ENCODE measurements at regions not wholly inside any gene's neighbourhood (a gene's known extent, or its start where the extent isn't known, plus 50 kb on each side); places are given as distances from the start of the nearest gene placed in this dataset.
"Not testable (repeated sequence)": the region's sequence is repeated elsewhere in the genome, so short reads cannot be mapped to it uniquely, and the experiment has no call there.

GRCh38 chr4:148735432-148736155 lies 293.4 kb upstream of the NR3C2 start:
- no peak for DNase-seq

DNA sequence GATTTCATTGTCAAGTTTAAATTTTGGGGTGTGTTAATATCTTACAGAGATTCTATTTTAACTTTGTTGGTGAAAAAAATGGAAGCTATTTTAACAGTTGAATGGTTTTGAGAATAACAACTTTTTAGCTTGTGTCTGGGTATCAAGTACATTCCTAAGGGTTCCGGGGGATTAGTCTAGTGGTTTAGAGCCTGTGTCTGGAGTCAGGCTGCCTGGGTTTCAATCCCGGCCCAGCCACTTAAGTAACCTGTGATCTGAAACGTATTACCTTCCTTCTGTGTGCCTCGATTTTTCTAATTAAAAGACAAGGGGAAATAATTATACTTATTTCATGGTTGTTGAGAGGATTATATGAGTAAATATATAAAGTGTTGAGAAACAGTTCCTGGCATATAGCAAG lies 288.6 kb upstream of the NR3C2 start:
- no peak for DNase-seq

- DNase-seq, result no peak
Measured at GRCh38 chr4:148730082-148730640, 287.9 kb upstream of the NR3C2 start.

GRCh38 chr4:148717988-148718387 lies 275.8 kb upstream of the NR3C2 start:
- no peak for DNase-seq

DNA sequence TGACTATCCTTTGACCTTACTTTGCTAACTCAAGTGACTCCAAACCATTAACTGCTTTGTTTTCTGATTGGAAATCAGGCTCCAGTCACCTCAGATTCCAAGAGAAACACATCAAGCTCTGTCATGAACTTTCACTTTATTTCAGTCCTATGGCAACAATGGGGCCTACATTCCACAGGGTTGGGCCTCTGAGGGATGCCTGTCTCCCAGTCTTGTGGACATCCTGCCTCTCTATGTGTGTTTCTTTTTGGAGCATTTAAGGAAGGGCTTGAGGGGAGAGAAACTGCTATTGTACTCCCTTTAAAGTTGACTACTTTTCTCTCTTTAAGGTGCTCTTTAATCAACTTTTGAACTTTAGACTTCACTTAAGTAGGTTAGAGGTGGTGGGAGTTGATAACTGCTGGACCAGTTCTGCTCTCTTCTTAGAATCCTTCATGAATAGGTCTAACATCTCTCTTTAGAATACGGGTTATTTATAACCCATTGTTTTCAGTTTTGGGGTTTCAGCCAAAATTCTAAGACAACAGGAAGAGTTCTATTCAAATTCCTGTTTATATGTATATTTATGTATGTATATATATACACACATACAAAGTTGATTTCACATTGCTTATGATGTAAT lies 274.3 kb upstream of the NR3C2 start:
- no peak for DNase-seq

DNA sequence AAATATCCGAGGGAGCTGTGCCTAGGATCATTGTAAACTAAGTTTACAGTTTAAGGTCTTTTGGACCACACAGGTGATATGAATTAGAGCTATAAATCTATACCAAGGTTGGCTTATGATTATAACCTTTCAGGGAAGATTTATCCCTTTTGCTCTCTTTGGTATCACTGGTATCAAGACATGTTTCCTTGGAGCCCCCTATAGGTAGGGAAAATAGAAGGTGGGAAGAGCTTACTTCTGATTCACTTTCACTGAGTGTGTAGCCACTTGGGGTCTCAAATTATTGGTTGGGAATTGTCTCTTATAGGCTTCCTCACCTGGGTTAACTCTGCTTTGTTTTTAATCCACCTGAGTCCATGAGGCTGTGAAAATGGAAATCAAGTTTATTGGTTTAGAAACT lies 262.1 kb upstream of the NR3C2 start:
- no peak for DNase-seq

GRCh38 chr4:148694702-148695101 lies 252.5 kb upstream of the NR3C2 start:
- no peak for DNase-seq

DNA sequence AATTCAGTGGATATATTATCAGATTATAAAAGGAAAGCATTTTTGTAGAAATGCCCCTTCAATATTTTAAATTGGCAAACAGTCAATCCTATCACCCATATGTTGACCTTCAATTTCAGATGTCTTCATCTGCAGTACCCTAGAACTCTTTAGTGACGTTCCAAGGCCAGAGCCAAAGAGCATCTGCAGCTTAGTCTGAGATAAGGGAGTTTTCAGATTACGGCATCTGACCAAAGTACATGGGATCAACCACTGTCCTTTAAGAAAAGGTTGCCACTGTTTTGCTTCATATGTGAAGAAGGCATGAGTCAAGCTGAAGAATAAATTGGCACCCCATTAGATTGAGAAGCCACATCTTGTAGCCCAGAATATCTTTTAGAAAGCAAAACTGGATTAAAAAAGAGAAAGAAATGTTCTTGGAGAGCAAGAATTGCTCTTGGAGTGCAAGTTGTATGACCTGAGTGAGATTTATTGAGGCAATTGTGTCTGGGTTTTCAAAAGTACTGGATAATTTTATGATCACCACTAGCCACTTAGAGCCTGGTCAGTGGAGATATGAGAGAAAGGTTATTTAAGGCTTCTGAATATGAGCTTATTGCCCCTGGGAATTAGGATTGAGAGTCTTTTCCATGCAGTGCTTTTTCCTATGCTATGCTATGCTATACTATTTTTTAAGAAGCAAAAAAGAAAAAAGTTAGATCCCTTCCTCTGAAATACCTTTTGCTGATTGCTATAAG lies 251.9 kb upstream of the NR3C2 start:
- no peak for DNase-seq

- DNase-seq, result no peak
Measured at GRCh38 chr4:148692242-148692641, 250.0 kb upstream of the NR3C2 start.

DNA sequence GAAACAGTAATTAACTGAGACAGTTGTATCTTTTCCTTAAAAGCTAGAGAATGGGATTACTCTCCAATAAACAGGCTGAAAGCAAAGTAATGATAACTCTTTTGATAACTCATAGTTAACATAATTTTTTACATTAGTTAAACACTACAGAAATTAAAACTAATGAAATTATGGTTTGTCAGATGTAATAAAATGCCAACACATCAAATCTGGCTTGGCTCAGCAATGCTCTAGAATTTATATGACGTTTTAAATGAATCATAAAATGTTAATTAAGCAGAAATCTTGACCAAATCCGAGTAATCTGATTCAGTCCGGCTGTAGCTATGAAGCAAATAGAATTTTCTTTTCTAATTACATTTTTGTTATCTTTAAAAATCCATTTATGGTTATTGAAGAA lies 244.2 kb upstream of the NR3C2 start:
- DNase-seq, result no peak

- no peak for DNase-seq
Measured at GRCh38 chr4:148684638-148685037, 242.4 kb upstream of the NR3C2 start.

GRCh38 chr4:148680884-148681283 lies 238.7 kb upstream of the NR3C2 start:
- no peak for DNase-seq

DNA sequence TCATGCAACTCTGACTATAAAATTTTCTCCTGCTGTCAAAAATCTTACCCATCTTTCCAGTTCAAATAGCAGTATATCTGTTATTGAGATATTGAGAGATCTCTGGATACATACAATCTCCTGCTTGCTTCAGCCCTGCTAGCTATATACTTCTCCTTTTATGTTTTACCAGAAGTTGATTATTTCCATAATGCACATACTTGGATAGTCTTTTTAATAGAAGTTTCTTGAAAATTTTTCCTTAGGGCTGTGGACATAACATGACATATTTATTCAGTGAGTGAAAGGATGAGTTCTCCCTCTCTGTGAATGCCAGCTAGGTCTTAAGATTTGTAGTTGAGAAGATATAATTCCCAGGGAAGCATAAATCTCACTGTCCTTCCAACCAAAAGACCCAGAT lies 234.1 kb upstream of the NR3C2 start:
- no peak for DNase-seq

DNA sequence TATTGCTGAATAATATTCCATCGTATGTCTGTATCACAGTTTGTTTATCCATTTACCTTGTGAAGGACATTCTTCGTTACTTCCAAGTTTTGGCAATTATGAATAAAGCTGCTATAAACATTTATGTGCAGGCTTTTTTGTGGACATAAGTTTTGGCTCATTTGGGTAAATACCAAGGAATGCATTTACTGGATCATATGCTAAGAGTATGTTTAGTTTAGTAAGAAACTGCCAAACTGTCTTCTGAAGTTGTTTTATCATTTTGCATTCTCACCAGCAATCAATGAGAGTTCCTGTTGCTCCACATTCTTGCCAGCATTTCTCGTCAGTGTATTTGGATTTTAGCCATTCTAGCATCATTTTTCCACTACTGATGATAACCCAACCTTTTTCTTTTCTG lies 232.7 kb upstream of the NR3C2 start:
- DNase-seq, result no peak

- no peak for DNase-seq
Measured at GRCh38 chr4:148664636-148665035, 222.4 kb upstream of the NR3C2 start.

DNA sequence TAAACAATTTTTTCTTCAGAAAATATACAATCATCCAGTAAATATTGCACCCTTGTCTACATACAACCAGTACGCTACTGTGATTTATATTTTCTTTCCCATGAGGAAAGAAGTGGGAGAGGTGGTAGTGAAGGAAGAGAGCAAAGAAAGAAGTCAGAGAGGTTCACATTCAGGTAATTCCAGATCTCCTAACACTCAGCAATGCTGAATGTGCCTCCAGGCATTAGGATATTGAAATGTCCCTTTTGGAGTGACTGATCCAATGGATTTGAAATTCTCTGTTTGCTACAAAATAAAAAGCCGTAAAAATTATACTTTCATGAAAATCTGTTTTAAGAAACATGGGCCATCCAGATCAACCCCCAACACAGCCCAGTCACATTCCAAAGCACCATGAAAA lies 211.9 kb upstream of the NR3C2 start:
- no peak for DNase-seq

DNA sequence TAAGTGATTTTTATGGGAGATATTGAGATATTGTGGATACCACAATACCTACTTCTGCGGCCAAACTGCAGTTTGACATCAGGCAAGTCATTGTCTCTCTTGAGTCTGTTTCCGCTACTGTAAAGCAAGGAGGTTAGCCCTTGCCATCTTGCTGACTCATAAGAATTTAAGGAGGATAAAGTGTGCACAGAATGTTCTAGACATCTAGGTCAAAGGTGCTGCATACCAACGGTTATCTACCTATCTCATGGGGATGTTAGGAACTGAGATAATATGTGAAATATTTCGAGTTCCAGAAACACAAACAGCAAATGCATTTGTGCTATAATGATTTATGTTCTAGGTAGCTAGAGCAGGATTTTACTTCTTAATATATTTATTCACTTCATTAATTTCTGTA lies 211.5 kb upstream of the NR3C2 start:
- DNase-seq, result no peak

DNA sequence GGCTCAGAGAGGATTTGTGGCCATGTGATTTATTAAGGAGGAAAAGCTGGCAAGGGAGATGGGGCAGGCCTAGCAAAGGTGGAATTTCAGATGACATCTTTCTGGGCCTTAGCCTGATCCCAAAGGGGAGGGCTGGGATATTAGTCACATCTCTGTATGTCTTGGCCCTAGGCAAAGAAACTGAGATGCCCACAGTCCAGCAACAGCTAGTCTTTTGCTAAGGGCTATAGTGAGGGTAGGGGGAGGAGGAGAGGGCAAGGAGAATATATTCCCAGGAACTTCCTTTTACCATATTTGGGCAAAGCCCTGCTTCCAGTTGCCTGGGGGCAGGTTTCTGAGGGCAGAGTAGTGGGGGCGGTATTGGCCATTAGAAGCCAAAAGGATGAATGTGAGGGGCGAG lies 209.8 kb upstream of the NR3C2 start:
- DNase-seq, result no peak

- DNase-seq, result no peak
Measured at GRCh38 chr4:148649652-148650331, 207.6 kb upstream of the NR3C2 start.

DNA sequence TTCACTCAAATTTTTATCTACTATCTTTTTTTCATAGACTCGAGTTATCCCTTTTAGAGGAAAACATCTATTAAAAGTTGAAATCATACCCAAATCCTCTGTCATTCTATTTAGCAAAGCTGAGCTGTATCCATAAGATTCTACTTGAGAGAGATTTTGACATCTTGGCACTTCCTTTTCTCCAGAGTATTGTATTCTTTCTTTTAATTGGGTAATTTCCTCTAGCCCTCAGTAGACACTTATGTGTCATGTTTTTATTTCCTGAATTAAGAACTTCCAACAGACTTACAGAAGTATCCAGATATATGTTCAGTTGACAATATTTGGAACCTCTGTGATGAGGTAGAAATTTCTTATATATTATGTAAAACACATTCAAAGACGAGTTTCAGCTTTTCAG lies 201.6 kb upstream of the NR3C2 start:
- DNase-seq, result no peak

DNA sequence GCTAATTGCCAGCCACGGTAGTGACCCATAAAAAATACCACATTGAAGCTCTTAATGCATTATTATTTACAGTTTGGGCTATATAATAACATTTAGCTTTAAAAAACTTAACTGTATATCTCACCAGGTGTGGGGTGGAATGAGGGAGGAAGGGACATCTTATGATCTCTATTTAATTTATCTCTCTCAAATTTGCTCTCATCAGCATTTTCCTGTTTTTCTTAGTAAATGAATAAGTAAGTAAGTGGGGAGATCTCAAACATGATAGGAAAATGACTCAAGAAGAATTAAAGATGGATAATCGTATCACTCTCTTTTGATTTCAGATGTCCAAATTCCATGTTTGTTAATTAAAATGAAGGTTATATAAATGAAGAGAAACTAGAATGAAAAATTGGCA lies 200.7 kb upstream of the NR3C2 start:
- no peak for DNase-seq

DNA sequence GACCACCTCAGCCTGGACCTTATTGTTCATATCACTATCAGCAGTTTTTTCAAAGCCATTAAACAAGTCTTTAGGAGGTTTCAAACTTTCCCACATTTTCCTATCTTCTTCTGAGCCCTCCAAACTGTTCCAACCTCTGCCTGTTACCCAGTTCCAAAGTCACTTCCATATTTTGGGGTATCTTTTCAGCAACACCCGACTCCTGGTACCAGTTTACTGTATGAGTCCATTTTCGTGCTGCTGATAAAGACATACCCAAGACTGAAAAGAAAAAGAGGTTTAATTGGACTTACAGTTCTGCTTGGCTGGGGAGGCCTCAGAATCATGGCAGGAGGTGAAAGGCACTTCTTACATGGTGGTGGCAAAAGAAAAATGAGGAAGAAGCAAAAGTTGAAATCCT lies 195.9 kb upstream of the NR3C2 start:
- not testable (repeated sequence) for DNase-seq

GRCh38 chr4:148637453-148637852 lies 195.2 kb upstream of the NR3C2 start:
- DNase-seq, result not testable (repeated sequence)
